ENCODE measurements at regions not wholly inside any gene's neighbourhood (a gene's known extent, or its start where the extent isn't known, plus 50 kb on each side); places are given as distances from the start of the nearest gene placed in this dataset.

GRCh38 chr16:6023449-6023848 lies 925.9 kb upstream of the EEF2KMT start:
- TF ChIP-seq TARDBP (CRISPR knock-in tag; IDR thresholded peaks at IDR 0.05) (no peak), RBM22 (optimal IDR thresholded peaks at IDR 0.05; ENCODE audit: low read length) (no peak), CTCF (CRISPR knock-in tag; IDR thresholded peaks at IDR 0.05) (no peak), SATB2 (CRISPR knock-in tag; IDR thresholded peaks at IDR 0.05) (no peak), JUND (CRISPR knock-in tag; IDR thresholded peaks at IDR 0.05) (no peak), HDAC6 (IDR thresholded peaks at IDR 0.05; ENCODE audit: low read depth, low read length) (no peak), ZNF614 (CRISPR knock-in tag; IDR thresholded peaks at IDR 0.05; ENCODE audit: borderline replicate concordance) (no peak), ZBTB10 (CRISPR knock-in tag; IDR thresholded peaks at IDR 0.05; ENCODE audit: borderline replicate concordance) (no peak)

Measured in HepG2 (cell line).